ENCODE measurements at regions not wholly inside any gene's neighbourhood (a gene's known extent, or its start where the extent isn't known, plus 50 kb on each side); places are given as distances from the start of the nearest gene placed in this dataset.

DNA sequence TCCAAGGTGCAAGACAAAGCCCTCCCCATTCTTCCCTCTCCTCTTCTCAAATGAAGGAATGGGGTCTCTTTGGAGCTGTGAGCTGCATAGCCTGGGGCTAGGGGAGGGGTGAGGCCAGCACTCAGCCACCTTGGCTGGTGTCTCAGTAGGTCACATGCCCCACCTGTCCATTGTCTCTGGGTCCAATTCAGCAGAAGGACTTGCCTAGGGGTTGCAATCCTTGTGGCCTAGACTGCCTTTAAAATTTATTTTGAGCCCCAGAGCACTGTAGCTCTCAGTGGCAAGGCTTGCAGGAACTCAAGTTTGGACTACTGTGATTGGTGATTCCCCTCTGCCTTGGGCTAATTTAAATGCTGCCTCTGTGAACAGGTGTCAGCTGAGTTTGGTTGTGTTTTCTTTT lies 336.7 kb downstream of the DDX10 start:
- H3K9me3 Mint-ChIP-seq: peaks cover 6% of the 10 kb centered on the region
- ATAC-seq (ENCODE audit: poor library complexity) (no peak), DNase-seq (no peak)
- H3K27ac Mint-ChIP-seq: no peak overlapping the region
- Histone ChIP-seq H3K4me3 (ENCODE audit: low read length) (no peak overlapping the region), H3K27ac (ENCODE audit: low read depth in 1 of 2, low read length in 2 of 2) (no peak overlapping the region), H3K4me1 (ENCODE audit: insufficient read depth, low read length) (no peaks in the 10 kb centered on the region), H3K36me3 (ENCODE audit: insufficient read depth, low read length) (no peaks in the 10 kb centered on the region), H3K27me3 (ENCODE audit: control insufficient read depth in 1 of 2, insufficient read depth in 2 of 2, low read length in 2 of 2) (peaks cover 0 to 4% of the 10 kb centered on the region in 2 experiments), H3K9me3 (ENCODE audit: control insufficient read depth in 1 of 2, insufficient read depth in 1 of 2, low read length in 2 of 2) (no peaks in the 10 kb centered on the region)
- POLR2A ChIA-PET: no interaction called here
- H3K4me1 Mint-ChIP-seq (ENCODE audit: low read depth): no peaks in the 10 kb centered on the region
- peaks cover 15% of the 10 kb centered on the region for H3K27me3 Mint-ChIP-seq
- TF ChIP-seq, protein P1, sequence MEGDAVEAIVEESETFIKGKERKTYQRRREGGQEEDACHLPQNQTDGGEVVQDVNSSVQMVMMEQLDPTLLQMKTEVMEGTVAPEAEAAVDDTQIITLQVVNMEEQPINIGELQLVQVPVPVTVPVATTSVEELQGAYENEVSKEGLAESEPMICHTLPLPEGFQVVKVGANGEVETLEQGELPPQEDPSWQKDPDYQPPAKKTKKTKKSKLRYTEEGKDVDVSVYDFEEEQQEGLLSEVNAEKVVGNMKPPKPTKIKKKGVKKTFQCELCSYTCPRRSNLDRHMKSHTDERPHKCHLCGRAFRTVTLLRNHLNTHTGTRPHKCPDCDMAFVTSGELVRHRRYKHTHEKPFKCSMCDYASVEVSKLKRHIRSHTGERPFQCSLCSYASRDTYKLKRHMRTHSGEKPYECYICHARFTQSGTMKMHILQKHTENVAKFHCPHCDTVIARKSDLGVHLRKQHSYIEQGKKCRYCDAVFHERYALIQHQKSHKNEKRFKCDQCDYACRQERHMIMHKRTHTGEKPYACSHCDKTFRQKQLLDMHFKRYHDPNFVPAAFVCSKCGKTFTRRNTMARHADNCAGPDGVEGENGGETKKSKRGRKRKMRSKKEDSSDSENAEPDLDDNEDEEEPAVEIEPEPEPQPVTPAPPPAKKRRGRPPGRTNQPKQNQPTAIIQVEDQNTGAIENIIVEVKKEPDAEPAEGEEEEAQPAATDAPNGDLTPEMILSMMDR (IDR thresholded peaks at IDR 0.05): no peak
- CTCF ChIA-PET: no interaction called here
- H3K4me3 Mint-ChIP-seq: no peak overlapping the region
- intact Hi-C loops (cut with DNase I, micrococcal nuclease): no loop called here
- H3K36me3 Mint-ChIP-seq (ENCODE audit: low read depth): no peaks in the 10 kb centered on the region

GRCh38 chr11:109012991-109013390 lies 348.1 kb downstream of the DDX10 start:
- H3K9me3 ChIP-seq (ENCODE audit: control insufficient read depth in 1 of 2, insufficient read depth in 1 of 2, low read length in 2 of 2): no peaks in the 10 kb centered on the region
- no peak for ATAC-seq (ENCODE audit: poor library complexity)
- H3K4me3 ChIP-seq (ENCODE audit: low read length): no peak overlapping the region
- H3K36me3 Mint-ChIP-seq (ENCODE audit: low read depth): no peaks in the 10 kb centered on the region
- H3K27me3 ChIP-seq (ENCODE audit: control insufficient read depth in 1 of 2, insufficient read depth in 2 of 2, low read length in 2 of 2): no peaks in the 10 kb centered on the region
- intact Hi-C loops (cut with DNase I, micrococcal nuclease): no loop called here
- no peaks in the 10 kb centered on the region for H3K36me3 ChIP-seq (ENCODE audit: insufficient read depth, low read length)
- H3K4me3 Mint-ChIP-seq: no peak overlapping the region
- H3K4me1 Mint-ChIP-seq (ENCODE audit: low read depth): no peaks in the 10 kb centered on the region
- H3K27ac ChIP-seq (ENCODE audit: low read depth in 1 of 2, low read length in 2 of 2): no peak overlapping the region
- no peaks in the 10 kb centered on the region for H3K4me1 ChIP-seq (ENCODE audit: insufficient read depth, low read length)
- no peak for DNase-seq
- no peak overlapping the region for H3K27ac Mint-ChIP-seq
- ChIA-PET POLR2A (no interaction called here), CTCF (no interaction called here)
- H3K27me3 Mint-ChIP-seq: no peaks in the 10 kb centered on the region
- H3K9me3 Mint-ChIP-seq: no peaks in the 10 kb centered on the region
- TF ChIP-seq, protein P1 (IDR thresholded peaks at IDR 0.05): no peak

- intact Hi-C loops (cut with DNase I, micrococcal nuclease): no loop called here
- POLR2A ChIA-PET: no interaction called here
- Histone ChIP-seq H3K4me3 (ENCODE audit: low read length) (no peak overlapping the region), H3K27ac (ENCODE audit: low read depth in 1 of 2, low read length in 2 of 2) (no peak overlapping the region), H3K4me1 (ENCODE audit: insufficient read depth, low read length) (no peaks in the 10 kb centered on the region), H3K36me3 (ENCODE audit: insufficient read depth, low read length) (no peaks in the 10 kb centered on the region), H3K27me3 (ENCODE audit: control insufficient read depth in 1 of 2, insufficient read depth in 2 of 2, low read length in 2 of 2) (no peaks in the 10 kb centered on the region), H3K9me3 (ENCODE audit: control insufficient read depth in 1 of 2, insufficient read depth in 1 of 2, low read length in 2 of 2) (no peaks in the 10 kb centered on the region)
- ATAC-seq (ENCODE audit: poor library complexity) (no peak), DNase-seq (no peak)
- TF ChIP-seq, protein P1 (IDR thresholded peaks at IDR 0.05): no peak
- no peak overlapping the region for H3K4me3 Mint-ChIP-seq
- H3K4me1 Mint-ChIP-seq (ENCODE audit: low read depth): no peaks in the 10 kb centered on the region
- no peaks in the 10 kb centered on the region for H3K9me3 Mint-ChIP-seq
- H3K36me3 Mint-ChIP-seq (ENCODE audit: low read depth): no peaks in the 10 kb centered on the region
- H3K27ac Mint-ChIP-seq: no peak overlapping the region
- CTCF ChIA-PET: interaction anchor here (1.4 kb wide), 1 partner anchor 9 kb away, joined by 3 read pairs; no protein-coding TSS in a partner anchor
- H3K27me3 Mint-ChIP-seq: no peaks in the 10 kb centered on the region
Observed at GRCh38 chr11:109015283-109015682, 350.4 kb downstream of the DDX10 start.

All from CD4-positive, alpha-beta T cell (primary cell).